ENCODE measurements at regions not wholly inside any gene's neighbourhood (a gene's known extent, or its start where the extent isn't known, plus 50 kb on each side); places are given as distances from the start of the nearest gene placed in this dataset.

DNA sequence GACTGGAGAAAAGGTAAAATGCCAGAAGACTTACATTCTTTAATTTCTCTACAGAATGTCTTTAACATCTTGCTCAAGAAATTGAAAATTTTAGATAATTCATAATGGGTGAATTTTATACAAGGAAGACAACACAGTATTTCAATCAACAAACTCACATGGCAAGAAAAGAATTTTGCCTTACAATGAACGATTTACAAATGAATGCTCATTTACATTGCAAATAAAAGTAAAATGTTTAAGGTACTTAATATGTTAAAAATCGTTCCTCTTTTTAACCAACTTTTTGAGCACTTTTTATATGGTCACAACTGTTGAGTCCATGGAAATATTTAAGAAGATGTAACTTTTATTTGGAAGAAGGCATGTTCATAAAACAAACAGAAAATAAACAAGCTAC, 174.8 kb upstream of the UBE2E2 start:
- no peak overlapping the region for H3K27ac Mint-ChIP-seq (ENCODE audit: unreplicated experiment)
- no peak overlapping the region for H3K4me3 Mint-ChIP-seq (ENCODE audit: unreplicated experiment)
- no peaks in the 10 kb centered on the region for H3K36me3 Mint-ChIP-seq (ENCODE audit: low read depth, unreplicated experiment)
- H3K4me1 Mint-ChIP-seq (ENCODE audit: unreplicated experiment), result no peaks in the 10 kb centered on the region
- H3K27me3 Mint-ChIP-seq (ENCODE audit: unreplicated experiment), result peaks cover 1% of the 10 kb centered on the region
- TF ChIP-seq, protein P1, sequence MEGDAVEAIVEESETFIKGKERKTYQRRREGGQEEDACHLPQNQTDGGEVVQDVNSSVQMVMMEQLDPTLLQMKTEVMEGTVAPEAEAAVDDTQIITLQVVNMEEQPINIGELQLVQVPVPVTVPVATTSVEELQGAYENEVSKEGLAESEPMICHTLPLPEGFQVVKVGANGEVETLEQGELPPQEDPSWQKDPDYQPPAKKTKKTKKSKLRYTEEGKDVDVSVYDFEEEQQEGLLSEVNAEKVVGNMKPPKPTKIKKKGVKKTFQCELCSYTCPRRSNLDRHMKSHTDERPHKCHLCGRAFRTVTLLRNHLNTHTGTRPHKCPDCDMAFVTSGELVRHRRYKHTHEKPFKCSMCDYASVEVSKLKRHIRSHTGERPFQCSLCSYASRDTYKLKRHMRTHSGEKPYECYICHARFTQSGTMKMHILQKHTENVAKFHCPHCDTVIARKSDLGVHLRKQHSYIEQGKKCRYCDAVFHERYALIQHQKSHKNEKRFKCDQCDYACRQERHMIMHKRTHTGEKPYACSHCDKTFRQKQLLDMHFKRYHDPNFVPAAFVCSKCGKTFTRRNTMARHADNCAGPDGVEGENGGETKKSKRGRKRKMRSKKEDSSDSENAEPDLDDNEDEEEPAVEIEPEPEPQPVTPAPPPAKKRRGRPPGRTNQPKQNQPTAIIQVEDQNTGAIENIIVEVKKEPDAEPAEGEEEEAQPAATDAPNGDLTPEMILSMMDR (IDR thresholded peaks at IDR 0.05; ENCODE audit: unreplicated experiment), result no peak
- DNase-seq (ENCODE audit: low spot score), result no peak
- no peaks in the 10 kb centered on the region for H3K9me3 Mint-ChIP-seq (ENCODE audit: unreplicated experiment)

GRCh38 chr3:23029001-23029400, 174.1 kb upstream of the UBE2E2 start:
- H3K27ac Mint-ChIP-seq (ENCODE audit: unreplicated experiment), result no peak overlapping the region
- H3K9me3 Mint-ChIP-seq (ENCODE audit: unreplicated experiment), result no peaks in the 10 kb centered on the region
- TF ChIP-seq, protein P1 (IDR thresholded peaks at IDR 0.05; ENCODE audit: unreplicated experiment), result no peak
- no peak overlapping the region for H3K4me3 Mint-ChIP-seq (ENCODE audit: unreplicated experiment)
- H3K36me3 Mint-ChIP-seq (ENCODE audit: low read depth, unreplicated experiment), result no peaks in the 10 kb centered on the region
- H3K27me3 Mint-ChIP-seq (ENCODE audit: unreplicated experiment), result peaks cover 4% of the 10 kb centered on the region
- no peak for DNase-seq (ENCODE audit: low spot score)
- no peaks in the 10 kb centered on the region for H3K4me1 Mint-ChIP-seq (ENCODE audit: unreplicated experiment)

DNA sequence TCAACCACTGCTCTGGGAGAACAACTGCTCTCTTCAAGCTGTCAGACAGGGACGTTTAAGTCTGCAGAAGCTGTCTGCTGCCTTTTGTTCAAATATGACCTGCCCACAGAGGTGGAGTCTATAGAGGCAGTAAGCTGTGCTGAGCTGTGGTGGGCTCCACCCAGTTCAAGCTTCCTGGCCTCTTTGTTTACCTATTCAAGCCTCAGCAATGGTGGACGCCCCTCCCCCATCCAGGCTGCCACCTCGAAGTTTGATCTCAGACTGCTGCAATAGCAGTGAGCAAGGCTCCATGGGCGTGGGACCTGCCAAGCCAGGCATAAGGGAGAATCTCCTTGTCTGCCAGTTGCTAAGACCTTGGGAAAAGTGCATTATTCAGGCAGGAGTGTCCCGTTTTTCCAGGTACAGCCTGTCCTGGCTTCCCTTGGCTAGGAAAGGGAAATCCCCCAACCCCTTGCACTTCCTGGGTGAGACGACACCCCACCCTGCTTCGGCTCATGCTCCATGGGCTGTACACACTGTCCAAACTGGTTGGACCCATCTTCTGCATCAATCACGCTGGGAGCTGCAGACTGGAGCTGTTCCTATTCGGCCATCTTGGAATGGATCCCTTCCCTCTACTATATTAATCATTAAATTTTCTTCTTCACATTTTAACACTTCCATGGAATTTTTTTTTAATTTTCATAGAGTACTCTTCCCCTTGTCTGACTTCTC, 167.0 kb upstream of the UBE2E2 start:
- Mint-ChIP-seq H3K36me3 (ENCODE audit: low read depth, unreplicated experiment) (no peaks in the 10 kb centered on the region), H3K27ac (ENCODE audit: unreplicated experiment) (no peak overlapping the region), H3K9me3 (ENCODE audit: unreplicated experiment) (no peaks in the 10 kb centered on the region), H3K4me1 (ENCODE audit: unreplicated experiment) (peaks cover 7% of the 10 kb centered on the region), H3K4me3 (ENCODE audit: unreplicated experiment) (no peak overlapping the region), H3K27me3 (ENCODE audit: unreplicated experiment) (peaks cover 2% of the 10 kb centered on the region)
- no peak for DNase-seq (ENCODE audit: low spot score)
- TF ChIP-seq, protein P1 (IDR thresholded peaks at IDR 0.05; ENCODE audit: unreplicated experiment), result no peak

DNA sequence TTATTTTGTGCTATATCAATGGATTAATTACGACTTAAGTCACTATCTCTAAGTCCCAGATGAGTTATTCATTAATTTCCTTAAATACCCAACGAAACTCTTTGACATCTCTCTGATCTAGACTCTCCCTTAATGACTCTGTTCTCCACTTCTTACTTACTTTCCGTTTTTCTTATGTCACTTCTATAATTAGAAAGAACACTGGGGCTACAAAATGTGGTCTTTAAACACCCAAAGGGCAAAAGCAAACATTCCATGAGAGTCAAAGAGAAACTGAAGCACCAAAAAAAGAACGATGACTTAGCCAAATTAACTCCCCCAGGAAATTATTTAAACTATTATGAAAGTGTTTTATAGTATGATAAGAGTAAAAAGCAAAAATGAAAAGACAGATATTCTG, 166.4 kb upstream of the UBE2E2 start:
- H3K27me3 Mint-ChIP-seq (ENCODE audit: unreplicated experiment), result peaks cover 5% of the 10 kb centered on the region
- TF ChIP-seq, protein P1 (IDR thresholded peaks at IDR 0.05; ENCODE audit: unreplicated experiment), result no peak
- no peak overlapping the region for H3K4me3 Mint-ChIP-seq (ENCODE audit: unreplicated experiment)
- no peak for DNase-seq (ENCODE audit: low spot score)
- H3K27ac Mint-ChIP-seq (ENCODE audit: unreplicated experiment), result no peak overlapping the region
- H3K9me3 Mint-ChIP-seq (ENCODE audit: unreplicated experiment), result no peaks in the 10 kb centered on the region
- no peaks in the 10 kb centered on the region for H3K36me3 Mint-ChIP-seq (ENCODE audit: low read depth, unreplicated experiment)
- H3K4me1 Mint-ChIP-seq (ENCODE audit: unreplicated experiment), result peaks cover 7% of the 10 kb centered on the region

GRCh38 chr3:23038471-23038870, 164.7 kb upstream of the UBE2E2 start:
- no peak overlapping the region for H3K27ac Mint-ChIP-seq (ENCODE audit: unreplicated experiment)
- H3K9me3 Mint-ChIP-seq (ENCODE audit: unreplicated experiment), result no peaks in the 10 kb centered on the region
- DNase-seq (ENCODE audit: low spot score), result no peak
- H3K27me3 Mint-ChIP-seq (ENCODE audit: unreplicated experiment), result peaks cover 5% of the 10 kb centered on the region
- TF ChIP-seq, protein P1 (IDR thresholded peaks at IDR 0.05; ENCODE audit: unreplicated experiment), result no peak
- H3K36me3 Mint-ChIP-seq (ENCODE audit: low read depth, unreplicated experiment), result no peaks in the 10 kb centered on the region
- peaks cover 7% of the 10 kb centered on the region for H3K4me1 Mint-ChIP-seq (ENCODE audit: unreplicated experiment)
- no peak overlapping the region for H3K4me3 Mint-ChIP-seq (ENCODE audit: unreplicated experiment)

All from endothelial cell (in vitro differentiated cells).